OCI-LY7 (cell line): ENCODE measurements at regions not wholly inside any gene's neighbourhood (a gene's known extent, or its start where the extent isn't known, plus 50 kb on each side); places are given as distances from the start of the nearest gene placed in this dataset.

Experiments
- BruUV-seq: library from RNA; stranded (reverse); fragments of 400-500 nt; replicated peaks from 2 replicates; lab custom pipeline; 2021; lab: Mats Ljungman, UMichigan
- CTCF ChIA-PET: fragments of 300-600 bp; sonication (Branson Sonifier 250); formaldehyde crosslinking; loops from one replicate; lab custom pipeline; 2022; ENCODE audit warnings: antibody characterized with exemption; ENCODE audit not compliant: unreplicated experiment; lab: Charles Lee
- POLR2A ChIA-PET: fragments of 300-600 bp; sonication (Branson Sonifier 250); formaldehyde crosslinking; loops from one replicate; lab custom pipeline; 2022; ENCODE audit warnings: antibody characterized with exemption; lab: Charles Lee
- DNase-seq: peaks from one replicate; pipeline ENCODE4 v3.0.0-alpha.2; 2015; ENCODE audit warnings: low spot score
- H2AFZ ChIP-seq: fragments of 200-600 bp; sonication (generic), shearing (Covaris generic); 2 replicates; pipeline ENCODE4 v1.6.1; 2014; ENCODE audit warnings: mild to moderate bottlenecking, antibody characterized with exemption, low read length, moderate library complexity
- H3K27ac ChIP-seq: fragments of 200-600 bp; sonication (generic); 2 replicates; pipeline ENCODE4 v1.5.1; 2014; ENCODE audit warnings: mixed run types, low read depth, mild to moderate bottlenecking, moderate library complexity, low read length, inconsistent platforms; ENCODE audit not compliant: poor library complexity, severe bottlenecking
- H3K36me3 ChIP-seq: fragments of 200-600 bp; sonication (generic); 2 replicates; pipeline ENCODE4 v1.6.1; 2014; ENCODE audit warnings: mild to moderate bottlenecking, antibody characterized with exemption, low read length, moderate library complexity, mixed read lengths; ENCODE audit not compliant: insufficient read depth
- H3K4me1 ChIP-seq: fragments of 200-600 bp; sonication (generic); 2 replicates; pipeline ENCODE4 v1.5.1; 2014; ENCODE audit warnings: mild to moderate bottlenecking, low read length; ENCODE audit not compliant: insufficient read depth, poor library complexity, severe bottlenecking
- H3K4me2 ChIP-seq: fragments of 200-600 bp; sonication (generic); 2 replicates; pipeline ENCODE4 v1.6.1; 2014; ENCODE audit warnings: mild to moderate bottlenecking, low read length
- H3K4me3 ChIP-seq: fragments of 200-600 bp; sonication (generic); 2 replicates; pipeline ENCODE4 v1.5.1; 2014; ENCODE audit warnings: mild to moderate bottlenecking, low read depth, low read length; ENCODE audit not compliant: poor library complexity, severe bottlenecking
- H3K79me2 ChIP-seq: fragments of 200-600 bp; sonication (generic); 2 replicates; pipeline ENCODE4 v1.6.1; 2016; ENCODE audit warnings: low read depth, mild to moderate bottlenecking, low read length, moderate library complexity, mixed read lengths; ENCODE audit not compliant: insufficient read depth
- H3K9me2 ChIP-seq: fragments of 200-600 bp; sonication (generic); 2 replicates; pipeline ENCODE4 v1.6.1; 2016; ENCODE audit warnings: mild to moderate bottlenecking, low read length, mixed read lengths; ENCODE audit not compliant: insufficient read depth
- H3K9me3 ChIP-seq: fragments of 200-600 bp; sonication (generic); 2 replicates; pipeline ENCODE4 v1.6.1; 2014; ENCODE audit warnings: mild to moderate bottlenecking, mixed run types, low read length, mixed read lengths
- H4K20me1 ChIP-seq: fragments of 200-600 bp; sonication (generic); 2 replicates; pipeline ENCODE4 v1.6.1; 2014; ENCODE audit warnings: mild to moderate bottlenecking, antibody characterized with exemption, low read length, moderate library complexity, mixed read lengths; ENCODE audit not compliant: insufficient read depth
- CTCF ChIP-seq: fragments of 200-600 bp; sonication (generic); conservative IDR thresholded peaks from 2 replicates; pipeline ENCODE4 v1.5.1; 2014; ENCODE audit warnings: mild to moderate bottlenecking, antibody characterized with exemption, low read length, moderate library complexity, mixed read lengths
- EZH2phosphoT487 ChIP-seq: fragments of 200-600 bp; sonication (generic); IDR thresholded peaks from 2 replicates; pipeline ENCODE4 v1.6.1; 2018; ENCODE audit warnings: low read depth, borderline replicate concordance, mild to moderate bottlenecking, mixed run types, antibody characterized with exemption, low read length, moderate library complexity, mixed read lengths
- intact Hi-C: fragments of 100-400 bp; cut with micrococcal nuclease; formaldehyde crosslinking; loops from one replicate; pipeline ENCODE4 v1.10.0; 2022; ENCODE audit not compliant: unreplicated experiment

GRCh38 chr14:65296402-65296801 lies 116.1 kb upstream of the FUT8 start:
- no peak for TF ChIP-seq CTCF
- DNase-seq, result no peak
- Histone ChIP-seq H3K36me3 (0 out of 2 replicates have a peak, but pooled peaks cover under 1% of the 10 kb centered on the region), H3K9me2 (no peaks in the 10 kb centered on the region), H3K4me3 (no peak overlapping the region), H3K79me2 (peaks cover 23% of the 10 kb centered on the region; the same call in 1 of the 2 replicates), H4K20me1 (no peaks in the 10 kb centered on the region), H3K4me2 (no peak overlapping the region), H2AFZ (no peak overlapping the region), H3K27ac (no peak overlapping the region), H3K9me3 (no peaks in the 10 kb centered on the region), H3K4me1 (peaks cover 72% of the 10 kb centered on the region)
- ChIA-PET CTCF (no interaction called here), POLR2A (interaction anchor here (0.6 to 15.8 kb wide), 6 partner anchors 8 to 115 kb away, joined by 3 to 378 read pairs (median 6); no protein-coding TSS in a partner anchor)
- BruUV-seq, result no TSS peak
- intact Hi-C loops, result no loop called here

- TF ChIP-seq CTCF (no peak), EZH2phosphoT487 (no peak)
- no peak for DNase-seq
- BruUV-seq, result no TSS peak
- CTCF ChIA-PET, result interaction anchor here (0.9 kb wide), 1 partner anchor 12 kb away, joined by 3 read pairs; no protein-coding TSS in a partner anchor
- peak overlapping the region; percentile 8 for H3K4me2 ChIP-seq
- no peaks in the 10 kb centered on the region for H3K9me3 ChIP-seq
- H4K20me1 ChIP-seq, result no peaks in the 10 kb centered on the region
- intact Hi-C loops, result no loop called here
- no peak overlapping the region for H2AFZ ChIP-seq
- no peaks in the 10 kb centered on the region for H3K36me3 ChIP-seq
- POLR2A ChIA-PET, result interaction anchor here (0.6 to 15.8 kb wide), 8 partner anchors 10 to 118 kb away, joined by 3 to 378 read pairs (median 6); partner anchors contain the start of gene FUT8
- H3K9me2 ChIP-seq, result no peaks in the 10 kb centered on the region
- H3K27ac ChIP-seq, result no peak overlapping the region
- H3K4me3 ChIP-seq, result no peak overlapping the region
- peaks cover 72% of the 10 kb centered on the region for H3K4me1 ChIP-seq
- H3K79me2 ChIP-seq, result peaks cover 26% of the 10 kb centered on the region; the same call in 1 of the 2 replicates
Measured at GRCh38 chr14:65296876-65297275, 115.7 kb upstream of the FUT8 start.

GRCh38 chr14:65297744-65298143 lies 114.8 kb upstream of the FUT8 start:
- no TSS peak for BruUV-seq
- ChIA-PET POLR2A (interaction anchor here (0.6 to 15.8 kb wide), 11 partner anchors 9 to 145 kb away, joined by 3 to 378 read pairs (median 5); partner anchors contain the start of gene FUT8), CTCF (interaction anchor here (0.6 to 0.9 kb wide), 2 partner anchors 13 to 124 kb away, joined by 3 read pairs; no protein-coding TSS in a partner anchor)

More at GRCh38 chr14:65297744-65298143, 114.8 kb upstream of the FUT8 start:
- H3K27ac ChIP-seq, result peak overlapping the region; percentile 13
- H3K36me3 ChIP-seq, result no peaks in the 10 kb centered on the region
- H3K9me3 ChIP-seq, result no peaks in the 10 kb centered on the region
- H3K79me2 ChIP-seq, result peaks cover 26% of the 10 kb centered on the region; the same call in 1 of the 2 replicates
- peaks cover 74% of the 10 kb centered on the region for H3K4me1 ChIP-seq
- no peak overlapping the region for H3K4me3 ChIP-seq
- intact Hi-C loops, result no loop called here
- H2AFZ ChIP-seq, result no peak overlapping the region; the same call in 1 of the 2 replicates
- DNase-seq, result no peak
- TF ChIP-seq EZH2phosphoT487 (no peak), CTCF (no peak)
- H3K9me2 ChIP-seq, result no peaks in the 10 kb centered on the region
- H4K20me1 ChIP-seq, result no peaks in the 10 kb centered on the region
- peak overlapping the region; percentile 31 for H3K4me2 ChIP-seq
